Thyroid gland (tissue), 4 donors: ENCODE measurements at regions not wholly inside any gene's neighbourhood (a gene's known extent, or its start where the extent isn't known, plus 50 kb on each side); places are given as distances from the start of the nearest gene placed in this dataset.
"Not testable (repeated sequence)": the region's sequence is repeated elsewhere in the genome, so short reads cannot be mapped to it uniquely, and the experiment has no call there.

Source experiments
- CTCF ChIP-seq, 6 experiments: fragments of 200-600 bp in 3 of 6; fragments of 450-650 bp in 3 of 6; sonication (generic) in 3 of 6; IDR thresholded peaks; one replicate each; pipeline ENCODE4 v1.5.1; 2016 to 2019; ENCODE audit warnings: antibody characterized with exemption in 6 of 6, mild to moderate bottlenecking in 2 of 6, inconsistent platforms in 1 of 6, moderate library complexity in 1 of 6
- POLR2A ChIP-seq, 2 donors: fragments of 450-650 bp; IDR thresholded peaks; one replicate each; pipeline ENCODE4 v1.6.1; 2017; ENCODE audit warnings: antibody characterized with exemption in 2 of 2, mild to moderate bottlenecking in 2 of 2, moderate library complexity in 1 of 2

GRCh38 chr13:76243120-76243519, 607.0 kb downstream of the LMO7 start:
- TF ChIP-seq POLR2A, CTCF (IDR thresholded peaks at IDR 0.05): not testable (repeated sequence)
